ENCODE measurements at regions not wholly inside any gene's neighbourhood (a gene's known extent, or its start where the extent isn't known, plus 50 kb on each side); places are given as distances from the start of the nearest gene placed in this dataset.

GRCh38 chr5:99034336-99034735 lies 105.5 kb upstream of the CHD1 start:
- H4K8ac ChIP-seq (replicated peaks; ENCODE audit: insufficient read length, low read depth, low read length) = no peak overlapping the region
- H3K14ac ChIP-seq (ENCODE audit: insufficient read depth, low read length) = no peak overlapping the region
- no peak overlapping the region for H3K4ac ChIP-seq (ENCODE audit: low read depth, low read length)
- Mint-ChIP-seq H3K4me3 (no peak overlapping the region), H3K27me3 (ENCODE audit: low read depth) (peaks cover 3% of the 10 kb centered on the region; the same call in 1 of the 2 replicates), H3K9me3 (no peaks in the 10 kb centered on the region), H3K4me1 (peaks cover 0 to 4% of the 10 kb centered on the region in 2 experiments; a peak in 3 of 4 replicates), H3K27ac (no peak overlapping the region), H3K36me3 (ENCODE audit: insufficient read depth in 1 of 3, low read depth in 3 of 3) (no peaks in the 10 kb centered on the region)
- no peak overlapping the region for H3K4me2 ChIP-seq (ENCODE audit: insufficient read depth, insufficient read length, low read length)
- H3K79me2 ChIP-seq (ENCODE audit: insufficient read depth, low read length) = no peaks in the 10 kb centered on the region
- no peaks in the 10 kb centered on the region for H3K27me3 ChIP-seq (ENCODE audit: insufficient read depth, low read length)
- H2AFZ ChIP-seq (ENCODE audit: low read length) = no peak overlapping the region
- H2BK12ac ChIP-seq (ENCODE audit: insufficient read length, low read depth, low read length) = no peak overlapping the region
- H2BK120ac ChIP-seq (ENCODE audit: low read depth, low read length, poor library complexity, severe bottlenecking) = no peak overlapping the region
- H3K23ac ChIP-seq (ENCODE audit: insufficient read length, low read depth, low read length) = no peak overlapping the region
- no peak overlapping the region for H3T11ph ChIP-seq (ENCODE audit: low read length)
- no peak for TF ChIP-seq CTCF (conservative IDR thresholded peaks at IDR 0.05)
- no peak overlapping the region for H4K91ac ChIP-seq (ENCODE audit: insufficient read length, low read depth, low read length)
- peaks cover 2% of the 10 kb centered on the region; the same call in 1 of the 2 replicates for H3K4me1 ChIP-seq (ENCODE audit: insufficient read depth, low read length)
- no peak overlapping the region for H2BK20ac ChIP-seq (ENCODE audit: low read depth, low read length, poor library complexity, severe bottlenecking)
- H2AK5ac ChIP-seq (ENCODE audit: insufficient read length, low read length) = no peak overlapping the region
- H3K79me1 ChIP-seq (ENCODE audit: insufficient read depth, low read depth, low read length, poor library complexity, severe bottlenecking) = no peaks in the 10 kb centered on the region
- no peak overlapping the region for H3K18ac ChIP-seq (ENCODE audit: insufficient read length, low read depth, low read length)
- no peak overlapping the region for H2BK5ac ChIP-seq (ENCODE audit: insufficient read length, low read length)
- no peak for DNase-seq
- H4K20me1 ChIP-seq (ENCODE audit: control insufficient read depth, insufficient read depth, insufficient read length) = no peaks in the 10 kb centered on the region
- no peak overlapping the region for H3K56ac ChIP-seq (ENCODE audit: insufficient read length, low read depth, low read length)
- no peaks in the 10 kb centered on the region for H3K23me2 ChIP-seq (ENCODE audit: insufficient read length, low read depth, low read length, poor library complexity, severe bottlenecking)
- H4K5ac ChIP-seq (ENCODE audit: insufficient read length, low read depth, low read length) = no peak overlapping the region
- no CpG with 5 or more reads among the region's 1 CpG for WGBS (ENCODE audit: extremely low coverage, insufficient read length, low lambda C conversion rate)
- no peak overlapping the region for H3K9ac ChIP-seq (ENCODE audit: extremely low read depth, insufficient read length, low read length)
- H2BK15ac ChIP-seq (ENCODE audit: low read depth, low read length) = no peak overlapping the region
- no peak overlapping the region for H3K27ac ChIP-seq (ENCODE audit: insufficient read length, low read depth, low read length)
- H3K9me3 ChIP-seq (ENCODE audit: control insufficient read depth, low read depth, low read length) = no peaks in the 10 kb centered on the region
